Neural cell (in vitro differentiated cells): ENCODE measurements at regions not wholly inside any gene's neighbourhood (a gene's known extent, or its start where the extent isn't known, plus 50 kb on each side); places are given as distances from the start of the nearest gene placed in this dataset.

ENCODE experiments used
- H2AFZ ChIP-seq: fragments of 200-600, 300-800 bp; sonication (generic), shearing (Covaris generic); 2 replicates; pipeline ENCODE4 v1.6.0; 2014; ENCODE audit warnings: low read depth, mild to moderate bottlenecking, antibody characterized with exemption, low read length, moderate library complexity
- H3F3A ChIP-seq: fragments of 200-600 bp; shearing (Covaris generic); 2 replicates; pipeline ENCODE4 v1.6.1; 2016; ENCODE audit warnings: mild to moderate bottlenecking, moderate library complexity, mixed read lengths, antibody characterized with exemption, low read length; ENCODE audit not compliant: insufficient read depth, poor library complexity, severe bottlenecking
- H3K27ac ChIP-seq: fragments of 200-600, 300-800 bp; sonication (generic), shearing (Covaris generic); 2 replicates; pipeline ENCODE4 v1.5.1; 2014; ENCODE audit warnings: mild to moderate bottlenecking, low read length, moderate library complexity
- H3K27me3 ChIP-seq: fragments of 300-800, 200-600 bp; sonication (generic), shearing (Covaris generic); 2 replicates; pipeline ENCODE4 v1.6.0; 2014; ENCODE audit warnings: mild to moderate bottlenecking, low read depth, low read length, moderate library complexity; ENCODE audit not compliant: insufficient read depth
- H3K36me3 ChIP-seq: fragments of 300-800, 200-600 bp; sonication (generic), shearing (Covaris generic); 2 replicates; pipeline ENCODE4 v1.5.1; 2014; ENCODE audit warnings: mild to moderate bottlenecking, antibody characterized with exemption, low read length, moderate library complexity; ENCODE audit not compliant: insufficient read depth
- H3K4me2 ChIP-seq: fragments of 300-800, 200-600 bp; sonication (generic), shearing (Covaris generic); 2 replicates; pipeline ENCODE4 v1.6.0; 2014; ENCODE audit warnings: mild to moderate bottlenecking, low read length
- H3K4me3 ChIP-seq: fragments of 300-800, 200-600 bp; sonication (generic), shearing (Covaris generic); 2 replicates; pipeline ENCODE4 v1.5.1; 2014; ENCODE audit warnings: mild to moderate bottlenecking, low read length, moderate library complexity
- H3K79me2 ChIP-seq: fragments of 200-600 bp; shearing (Covaris generic); replicated peaks from 2 replicates; pipeline ENCODE4 v1.6.0; 2014; ENCODE audit warnings: mild to moderate bottlenecking, low read length, moderate library complexity; ENCODE audit not compliant: insufficient read depth
- H3K9ac ChIP-seq: fragments of 300-800, 200-600 bp; sonication (generic), shearing (Covaris generic); 2 replicates; pipeline ENCODE4 v1.6.1; 2016; ENCODE audit warnings: mild to moderate bottlenecking, low read length, mixed read lengths
- H3K9me2 ChIP-seq: fragments of 200-600 bp; shearing (Covaris generic); 2 replicates; pipeline ENCODE4 v1.6.1; 2016; ENCODE audit warnings: mild to moderate bottlenecking, low read length, mixed read lengths; ENCODE audit not compliant: insufficient read depth
- H3K9me3 ChIP-seq: fragments of 200-600, 300-800 bp; sonication (generic), shearing (Covaris generic); 2 replicates; pipeline ENCODE4 v1.6.1; 2016; ENCODE audit warnings: mild to moderate bottlenecking, mixed run types, low read length, moderate library complexity, mixed read lengths
- H4K20me1 ChIP-seq: fragments of 200-600 bp; shearing (Covaris generic); 2 replicates; pipeline ENCODE4 v1.6.1; 2016; ENCODE audit warnings: mild to moderate bottlenecking, mixed run types; ENCODE audit not compliant: insufficient read depth
- EP300 ChIP-seq: fragments of 450-650 bp; conservative IDR thresholded peaks from 2 replicates; pipeline ENCODE4 v1.6.1; 2014; ENCODE audit warnings: antibody characterized with exemption, mild to moderate bottlenecking, moderate library complexity; ENCODE audit not compliant: poor library complexity, severe bottlenecking
- EZH2 ChIP-seq: fragments of 200-600, 300-800 bp; shearing (Covaris generic), sonication (generic); IDR thresholded peaks from 2 replicates; pipeline ENCODE4 v1.6.1; 2014; ENCODE audit warnings: antibody characterized with exemption, low read length, borderline replicate concordance, mild to moderate bottlenecking; ENCODE audit not compliant: insufficient read depth, poor library complexity, severe bottlenecking
- MXI1 ChIP-seq: fragments of 450-650 bp; conservative IDR thresholded peaks from 2 replicates; pipeline ENCODE4 v1.6.1; 2014; ENCODE audit warnings: antibody characterized with exemption, mild to moderate bottlenecking; ENCODE audit not compliant: poor library complexity, severe bottlenecking
- POLR2AphosphoS5 ChIP-seq: IDR thresholded peaks from 2 replicates; pipeline ENCODE4 v1.6.1; 2012
- RAD21 ChIP-seq: fragments of 450-650 bp; conservative IDR thresholded peaks from 2 replicates; pipeline ENCODE4 v1.6.1; 2014; ENCODE audit warnings: antibody characterized with exemption, mild to moderate bottlenecking, moderate library complexity
- SMC3 ChIP-seq: fragments of 450-650 bp; conservative IDR thresholded peaks from 2 replicates; pipeline ENCODE4 v1.6.1; 2014; ENCODE audit warnings: antibody characterized with exemption, mild to moderate bottlenecking, moderate library complexity; ENCODE audit not compliant: poor library complexity
- TAF1 ChIP-seq: IDR thresholded peaks from 2 replicates; pipeline ENCODE4 v1.6.1; 2012; ENCODE audit warnings: low read depth
- TF ChIP-seq, protein P1 (sequence below): IDR thresholded peaks from 2 replicates; pipeline ENCODE4 v1.6.1; 2012; ENCODE audit warnings: borderline replicate concordance
- TF ChIP-seq, protein P2 (sequence below): fragments of 450-650 bp; IDR thresholded peaks from 2 replicates; pipeline ENCODE4 v1.5.1; 2014; ENCODE audit warnings: antibody characterized with exemption, mild to moderate bottlenecking, moderate library complexity; ENCODE audit not compliant: poor library complexity, severe bottlenecking

DNA sequence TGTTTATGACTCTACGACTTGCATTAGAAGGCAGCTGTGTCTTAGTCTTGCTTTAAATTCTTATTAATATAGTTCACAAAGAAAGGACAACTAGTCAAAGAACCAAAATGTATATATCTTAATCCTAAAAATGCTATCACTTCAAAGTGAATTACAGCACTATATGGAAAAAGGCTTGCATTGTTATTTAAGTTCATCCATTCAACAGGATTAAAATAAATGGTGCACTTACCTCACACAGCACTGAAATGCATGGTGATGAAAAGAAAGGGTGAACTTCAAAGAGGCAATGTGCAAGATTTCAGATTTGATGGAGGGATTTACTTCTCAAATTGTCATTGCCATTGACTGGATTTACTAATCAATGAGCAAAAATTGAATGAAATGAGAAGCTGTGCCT is 344.4 kb upstream of the NUDT12 start:
- H2AFZ ChIP-seq = no peak overlapping the region
- TF ChIP-seq EZH2 = no peak
- TF ChIP-seq, protein P1, sequence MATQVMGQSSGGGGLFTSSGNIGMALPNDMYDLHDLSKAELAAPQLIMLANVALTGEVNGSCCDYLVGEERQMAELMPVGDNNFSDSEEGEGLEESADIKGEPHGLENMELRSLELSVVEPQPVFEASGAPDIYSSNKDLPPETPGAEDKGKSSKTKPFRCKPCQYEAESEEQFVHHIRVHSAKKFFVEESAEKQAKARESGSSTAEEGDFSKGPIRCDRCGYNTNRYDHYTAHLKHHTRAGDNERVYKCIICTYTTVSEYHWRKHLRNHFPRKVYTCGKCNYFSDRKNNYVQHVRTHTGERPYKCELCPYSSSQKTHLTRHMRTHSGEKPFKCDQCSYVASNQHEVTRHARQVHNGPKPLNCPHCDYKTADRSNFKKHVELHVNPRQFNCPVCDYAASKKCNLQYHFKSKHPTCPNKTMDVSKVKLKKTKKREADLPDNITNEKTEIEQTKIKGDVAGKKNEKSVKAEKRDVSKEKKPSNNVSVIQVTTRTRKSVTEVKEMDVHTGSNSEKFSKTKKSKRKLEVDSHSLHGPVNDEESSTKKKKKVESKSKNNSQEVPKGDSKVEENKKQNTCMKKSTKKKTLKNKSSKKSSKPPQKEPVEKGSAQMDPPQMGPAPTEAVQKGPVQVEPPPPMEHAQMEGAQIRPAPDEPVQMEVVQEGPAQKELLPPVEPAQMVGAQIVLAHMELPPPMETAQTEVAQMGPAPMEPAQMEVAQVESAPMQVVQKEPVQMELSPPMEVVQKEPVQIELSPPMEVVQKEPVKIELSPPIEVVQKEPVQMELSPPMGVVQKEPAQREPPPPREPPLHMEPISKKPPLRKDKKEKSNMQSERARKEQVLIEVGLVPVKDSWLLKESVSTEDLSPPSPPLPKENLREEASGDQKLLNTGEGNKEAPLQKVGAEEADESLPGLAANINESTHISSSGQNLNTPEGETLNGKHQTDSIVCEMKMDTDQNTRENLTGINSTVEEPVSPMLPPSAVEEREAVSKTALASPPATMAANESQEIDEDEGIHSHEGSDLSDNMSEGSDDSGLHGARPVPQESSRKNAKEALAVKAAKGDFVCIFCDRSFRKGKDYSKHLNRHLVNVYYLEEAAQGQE = no peak
- TF ChIP-seq, protein P2, sequence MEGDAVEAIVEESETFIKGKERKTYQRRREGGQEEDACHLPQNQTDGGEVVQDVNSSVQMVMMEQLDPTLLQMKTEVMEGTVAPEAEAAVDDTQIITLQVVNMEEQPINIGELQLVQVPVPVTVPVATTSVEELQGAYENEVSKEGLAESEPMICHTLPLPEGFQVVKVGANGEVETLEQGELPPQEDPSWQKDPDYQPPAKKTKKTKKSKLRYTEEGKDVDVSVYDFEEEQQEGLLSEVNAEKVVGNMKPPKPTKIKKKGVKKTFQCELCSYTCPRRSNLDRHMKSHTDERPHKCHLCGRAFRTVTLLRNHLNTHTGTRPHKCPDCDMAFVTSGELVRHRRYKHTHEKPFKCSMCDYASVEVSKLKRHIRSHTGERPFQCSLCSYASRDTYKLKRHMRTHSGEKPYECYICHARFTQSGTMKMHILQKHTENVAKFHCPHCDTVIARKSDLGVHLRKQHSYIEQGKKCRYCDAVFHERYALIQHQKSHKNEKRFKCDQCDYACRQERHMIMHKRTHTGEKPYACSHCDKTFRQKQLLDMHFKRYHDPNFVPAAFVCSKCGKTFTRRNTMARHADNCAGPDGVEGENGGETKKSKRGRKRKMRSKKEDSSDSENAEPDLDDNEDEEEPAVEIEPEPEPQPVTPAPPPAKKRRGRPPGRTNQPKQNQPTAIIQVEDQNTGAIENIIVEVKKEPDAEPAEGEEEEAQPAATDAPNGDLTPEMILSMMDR = no peak
- no peak for TF ChIP-seq MXI1
- no peak for TF ChIP-seq RAD21
- TF ChIP-seq SMC3 = no peak
- no peak for TF ChIP-seq POLR2AphosphoS5
- TF ChIP-seq TAF1 = no peak
- no peak for TF ChIP-seq EP300
- H3K27ac ChIP-seq = no peak overlapping the region

DNA sequence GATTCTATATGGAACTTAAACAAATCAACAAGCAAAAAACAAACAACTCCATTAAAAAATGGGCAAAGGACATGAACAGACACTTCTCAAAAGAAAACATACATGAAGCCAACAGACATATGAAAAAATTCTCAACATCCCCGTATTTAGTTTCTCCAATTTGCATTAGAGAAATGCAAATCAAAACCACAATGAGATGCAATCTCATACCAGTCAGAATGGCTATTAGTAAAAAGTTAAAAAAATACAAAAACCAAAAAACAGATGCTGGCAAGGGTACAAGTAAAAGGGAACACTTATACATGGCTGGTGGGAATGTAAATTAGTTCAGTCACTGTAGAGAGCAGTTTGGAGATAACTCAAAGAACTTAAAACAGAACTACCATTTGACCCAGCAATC is 342.1 kb upstream of the NUDT12 start:
- no peaks in the 10 kb centered on the region for H3K36me3 ChIP-seq
- TF ChIP-seq EP300 = no peak
- TF ChIP-seq MXI1 = no peak
- no peak for TF ChIP-seq RAD21
- TF ChIP-seq, protein P2 = no peak
- no peak for TF ChIP-seq SMC3
- no peak for TF ChIP-seq EZH2
- H3K9ac ChIP-seq = no peak overlapping the region
- H3K27me3 ChIP-seq = no peaks in the 10 kb centered on the region
- no peaks in the 10 kb centered on the region for H3K79me2 ChIP-seq
- no peaks in the 10 kb centered on the region for H3K9me3 ChIP-seq
- no peak overlapping the region for H3K27ac ChIP-seq
- H3K4me2 ChIP-seq = no peak overlapping the region
- H3K9me2 ChIP-seq = no peaks in the 10 kb centered on the region
- H2AFZ ChIP-seq = no peak overlapping the region
- no peaks in the 10 kb centered on the region for H3F3A ChIP-seq
- no peak overlapping the region for H3K4me3 ChIP-seq
- H4K20me1 ChIP-seq = no peaks in the 10 kb centered on the region

More for the DNA sequence above, 344.4 kb upstream of the NUDT12 start:
- Histone ChIP-seq H3K27me3 (no peaks in the 10 kb centered on the region), H3K9me3 (no peaks in the 10 kb centered on the region), H3K9ac (no peak overlapping the region), H3K36me3 (no peaks in the 10 kb centered on the region), H3F3A (no peaks in the 10 kb centered on the region), H3K9me2 (no peaks in the 10 kb centered on the region), H3K4me2 (no peak overlapping the region), H3K79me2 (no peaks in the 10 kb centered on the region), H4K20me1 (no peaks in the 10 kb centered on the region), H3K4me3 (no peak overlapping the region)
